Fibroblast of mammary gland (primary cell): ENCODE measurements at regions not wholly inside any gene's neighbourhood (a gene's known extent, or its start where the extent isn't known, plus 50 kb on each side); places are given as distances from the start of the nearest gene placed in this dataset.

Experiments used
- DNase-seq: peaks from one replicate; pipeline ENCODE4 v3.0.0-alpha.2; 2010; ENCODE audit warnings: low read depth
- H3K4me3 ChIP-seq: 2 replicates; pipeline ENCODE4 v1.5.1; 2011; ENCODE audit warnings: low read depth, mild to moderate bottlenecking, low read length, moderate library complexity; ENCODE audit not compliant: control insufficient read depth
- CTCF ChIP-seq: conservative IDR thresholded peaks from 2 replicates; pipeline ENCODE4 v1.5.1; 2011; ENCODE audit warnings: low read depth, low read length, inconsistent platforms; ENCODE audit not compliant: control insufficient read depth, insufficient read depth

- H3K4me3 ChIP-seq, result no peak overlapping the region
- DNase-seq, result no peak
- TF ChIP-seq CTCF, result no peak
Observed at GRCh38 chr3:80055306-80055705, 287.5 kb upstream of the ROBO1 start.

GRCh38 chr3:80052271-80052670 lies 284.5 kb upstream of the ROBO1 start:
- H3K4me3 ChIP-seq, result no peak overlapping the region
- no peak for TF ChIP-seq CTCF
- no peak for DNase-seq

- H3K4me3 ChIP-seq, result no peak overlapping the region
- TF ChIP-seq CTCF, result no peak
Observed at GRCh38 chr3:80051602-80051962, 283.8 kb upstream of the ROBO1 start.

GRCh38 chr3:80050826-80051601 lies 283.2 kb upstream of the ROBO1 start:
- DNase-seq, result no peak
- no peak for TF ChIP-seq CTCF
- no peak overlapping the region for H3K4me3 ChIP-seq

More at GRCh38 chr3:80051602-80051962, 283.8 kb upstream of the ROBO1 start:
- no peak for DNase-seq

GRCh38 chr3:80043226-80043625 lies 275.4 kb upstream of the ROBO1 start:
- no peak for DNase-seq
- H3K4me3 ChIP-seq, result no peak overlapping the region
- no peak for TF ChIP-seq CTCF

GRCh38 chr3:80040067-80040466 lies 272.3 kb upstream of the ROBO1 start:
- no peak for DNase-seq
- H3K4me3 ChIP-seq, result no peak overlapping the region
- no peak for TF ChIP-seq CTCF
